COR-L47 (cell line): ENCODE measurements at regions not wholly inside any gene's neighbourhood (a gene's known extent, or its start where the extent isn't known, plus 50 kb on each side); places are given as distances from the start of the nearest gene placed in this dataset.
"Not testable (repeated sequence)": the region's sequence is repeated elsewhere in the genome, so short reads cannot be mapped to it uniquely, and the experiment has no call there.

Experiments used
- DNase-seq: peaks from one replicate; lab custom pipeline; 2025; lab: John Stamatoyannopoulos, UW

GRCh38 chr7:10579561-10579960 is 394.1 kb upstream of the PHF14 start:
- no peak for DNase-seq

GRCh38 chr7:10584886-10585285 is 388.8 kb upstream of the PHF14 start:
- no peak for DNase-seq

DNA sequence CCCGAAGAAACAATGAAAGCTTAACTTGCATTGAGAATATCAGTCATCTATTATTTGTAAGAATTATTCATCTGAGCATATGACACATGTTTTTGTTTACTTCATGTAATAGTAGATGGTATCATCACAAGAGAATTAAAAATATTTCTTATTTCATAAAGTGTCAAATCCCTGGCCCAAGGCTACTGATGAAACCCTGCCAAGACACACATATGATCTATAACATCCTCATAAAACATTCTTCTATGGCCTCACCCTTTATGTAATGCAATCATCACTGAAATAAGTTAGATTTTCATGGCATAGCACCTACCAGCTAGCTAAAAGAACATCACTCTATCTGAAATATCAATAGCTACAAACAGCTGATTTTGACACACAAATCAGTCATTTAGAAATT is 385.6 kb upstream of the PHF14 start:
- no peak for DNase-seq

DNA sequence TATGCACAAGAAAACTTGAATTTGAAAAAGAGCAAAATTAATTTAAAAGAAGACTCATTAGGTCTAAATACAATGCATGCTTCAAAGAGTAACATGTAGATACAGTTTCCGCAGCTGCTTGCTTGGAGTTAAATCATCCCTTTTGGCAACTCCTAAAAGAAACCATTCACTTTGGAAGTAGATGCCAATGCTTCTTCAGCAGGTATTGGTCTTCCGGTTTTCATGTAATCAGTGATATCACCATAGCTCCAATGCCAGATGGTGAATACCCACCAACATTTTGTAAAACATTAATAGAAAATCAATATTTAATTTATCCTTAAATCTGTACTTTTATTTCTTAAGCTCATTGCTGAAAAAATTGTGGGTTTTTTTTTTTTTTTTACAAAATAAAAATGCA is 381.1 kb upstream of the PHF14 start:
- no peak for DNase-seq

GRCh38 chr7:10593080-10593479 is 380.6 kb upstream of the PHF14 start:
- DNase-seq = no peak

DNA sequence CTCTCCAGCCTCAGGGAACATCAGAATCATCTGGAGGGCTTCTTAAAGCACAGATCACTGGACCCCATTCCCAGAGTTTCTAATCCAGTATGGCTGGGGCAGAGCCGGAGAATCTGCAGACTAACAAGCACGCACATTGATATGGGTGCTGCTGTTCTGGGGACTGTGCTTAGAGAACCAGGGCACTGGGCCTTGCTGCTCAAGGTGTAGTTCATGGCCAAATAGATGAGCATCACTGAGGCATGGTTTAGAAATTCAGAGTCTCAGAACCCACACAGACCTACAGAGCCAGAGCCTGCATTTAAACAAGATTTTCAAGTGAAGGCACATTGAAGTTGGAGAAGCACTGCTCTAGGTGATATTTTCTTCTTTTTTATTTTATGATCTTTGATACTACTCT is 376.8 kb upstream of the PHF14 start:
- DNase-seq = no peak

DNA sequence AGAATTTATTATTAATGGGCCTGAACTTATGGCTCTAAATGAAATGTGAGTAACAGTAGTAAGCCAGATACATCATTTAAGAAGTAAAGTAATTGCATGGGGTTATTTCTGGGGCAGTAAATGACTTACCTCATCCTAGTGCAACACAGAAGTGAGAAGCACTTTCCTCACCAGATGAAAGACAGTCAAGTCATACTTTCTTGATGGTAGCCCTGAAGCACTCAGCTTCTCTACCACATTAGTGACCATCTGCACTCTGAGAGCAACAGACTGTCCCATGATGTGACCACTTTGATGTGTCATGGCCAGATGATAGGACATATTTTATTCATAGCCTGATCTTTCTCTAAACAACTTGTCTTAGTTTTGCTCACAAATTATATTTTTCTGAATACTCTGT is 369.5 kb upstream of the PHF14 start:
- DNase-seq = no peak

DNA sequence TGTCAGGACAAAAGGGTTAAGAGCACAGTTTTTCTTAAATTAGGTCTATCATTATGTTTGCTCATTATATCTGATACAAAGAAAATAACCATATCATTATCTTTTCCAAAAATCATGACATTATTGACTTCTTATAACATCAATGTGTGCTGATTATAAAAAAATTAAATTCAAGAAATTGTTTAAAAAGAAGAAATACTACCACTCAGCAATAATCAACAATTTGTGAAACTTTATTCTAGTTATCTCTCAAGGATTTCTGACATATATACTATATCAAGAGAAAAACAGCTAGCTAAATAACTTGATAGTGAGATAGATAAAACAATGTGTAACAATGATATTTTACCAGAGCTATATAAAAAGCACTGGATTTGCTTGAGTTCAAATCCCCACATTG is 360.7 kb upstream of the PHF14 start:
- no peak for DNase-seq

- no peak for DNase-seq
Observed at GRCh38 chr7:10618953-10619352, 354.7 kb upstream of the PHF14 start.

GRCh38 chr7:10632712-10633111 is 341.0 kb upstream of the PHF14 start:
- no peak for DNase-seq

- DNase-seq = peak; percentile 8
Observed at GRCh38 chr7:10634239-10634638, 339.4 kb upstream of the PHF14 start.

- DNase-seq = no peak
Observed at GRCh38 chr7:10637991-10638390, 335.7 kb upstream of the PHF14 start.

- no peak for DNase-seq
Observed at GRCh38 chr7:10643545-10643944, 330.1 kb upstream of the PHF14 start.

DNA sequence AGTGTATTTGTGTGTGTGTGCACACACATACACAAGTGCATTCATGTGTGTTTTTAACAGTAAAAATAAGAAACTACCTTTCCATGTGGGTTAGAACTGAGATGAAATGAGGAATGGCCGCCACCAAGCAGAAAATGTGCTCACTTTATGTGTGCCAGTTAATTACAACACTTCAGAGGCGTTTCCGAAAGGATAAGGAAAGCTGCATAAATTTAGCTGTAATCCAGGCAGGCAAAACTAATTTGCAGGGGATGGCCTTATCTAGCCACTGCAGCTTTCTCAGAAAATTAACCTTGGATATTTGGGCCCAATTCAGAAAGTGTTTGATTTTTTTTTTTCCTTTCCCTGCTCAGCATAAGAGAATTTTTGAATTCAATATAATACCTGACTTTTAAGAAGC is 328.8 kb upstream of the PHF14 start:
- no peak for DNase-seq

DNA sequence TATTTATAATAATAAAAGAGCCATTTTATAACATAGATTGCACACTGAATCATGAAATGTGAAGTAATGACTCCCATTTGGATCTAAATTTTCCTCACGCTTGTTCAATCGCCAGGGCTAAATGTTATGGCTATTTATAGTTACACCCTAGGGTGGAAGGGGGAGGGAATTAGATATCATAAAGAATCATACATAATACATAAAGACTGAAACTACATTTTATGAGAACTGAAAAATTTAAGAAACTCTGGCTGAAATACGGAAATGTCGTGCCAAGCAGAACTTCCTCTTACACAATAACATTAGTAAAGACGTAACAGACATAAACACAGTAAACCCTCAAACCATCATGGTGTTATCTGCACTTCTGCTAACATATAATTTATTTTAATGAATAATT is 327.5 kb upstream of the PHF14 start:
- DNase-seq = no peak

DNA sequence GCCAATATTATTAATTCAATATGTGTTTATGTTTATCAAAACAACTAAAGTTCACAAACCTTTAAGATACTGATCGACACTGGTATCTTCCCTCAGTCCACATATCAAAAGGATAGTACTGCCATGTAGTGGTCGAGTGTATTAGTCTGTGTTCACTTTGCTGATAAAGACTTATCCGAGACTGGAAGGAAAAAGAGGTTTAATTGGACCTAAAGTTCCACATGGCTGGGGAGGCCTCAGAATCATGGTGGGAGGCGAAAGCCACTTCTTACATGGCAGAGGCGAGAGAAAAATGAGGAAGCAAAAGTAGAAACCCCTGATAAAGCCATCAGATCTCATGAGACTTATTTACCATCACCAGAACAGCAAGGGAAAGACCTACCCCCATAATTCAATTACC is 325.4 kb upstream of the PHF14 start:
- DNase-seq = no peak

DNA sequence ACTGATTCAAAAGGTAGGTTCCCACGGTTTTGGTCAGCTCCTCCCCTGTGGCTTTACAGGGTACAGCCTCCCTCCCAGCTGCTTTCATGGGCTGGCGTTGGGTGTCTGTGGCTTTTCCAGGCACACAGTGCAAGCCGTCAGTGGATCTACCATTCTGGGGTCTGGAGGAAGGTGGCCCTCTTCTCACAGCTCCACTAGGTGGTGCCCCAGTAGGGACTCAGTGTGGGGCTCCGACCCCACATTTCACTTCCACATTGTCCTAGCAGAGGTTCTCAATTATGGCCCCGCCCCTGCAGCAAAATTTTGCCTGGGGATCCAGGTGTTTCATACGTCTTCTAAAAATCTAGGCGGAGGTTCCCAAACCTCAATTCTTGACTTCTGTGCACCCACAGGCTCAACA is 324.6 kb upstream of the PHF14 start:
- DNase-seq = not testable (repeated sequence)

GRCh38 chr7:10655031-10655430 is 318.6 kb upstream of the PHF14 start:
- no peak for DNase-seq

GRCh38 chr7:10657201-10657600 is 316.5 kb upstream of the PHF14 start:
- no peak for DNase-seq

DNA sequence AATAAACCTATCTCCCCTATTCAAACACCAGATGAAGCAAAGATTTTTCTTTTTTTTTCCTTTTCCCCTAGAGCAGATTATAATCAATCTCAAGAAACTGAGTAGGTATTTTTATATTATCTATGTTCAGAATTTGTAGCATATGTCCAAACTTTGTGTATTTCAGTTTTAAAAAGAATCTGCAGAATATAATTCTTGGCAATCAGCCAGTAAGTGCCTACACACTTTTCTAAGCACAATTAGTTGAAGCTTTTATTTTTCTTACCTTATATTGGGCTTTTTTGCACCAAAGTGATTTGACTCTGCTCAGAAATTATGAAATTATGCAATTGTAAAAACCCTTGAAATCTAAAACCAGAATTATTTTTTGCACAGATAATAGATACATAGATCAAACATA is 315.8 kb upstream of the PHF14 start:
- DNase-seq = no peak

GRCh38 chr7:10662491-10662890 is 311.2 kb upstream of the PHF14 start:
- DNase-seq = peak; percentile 1

DNA sequence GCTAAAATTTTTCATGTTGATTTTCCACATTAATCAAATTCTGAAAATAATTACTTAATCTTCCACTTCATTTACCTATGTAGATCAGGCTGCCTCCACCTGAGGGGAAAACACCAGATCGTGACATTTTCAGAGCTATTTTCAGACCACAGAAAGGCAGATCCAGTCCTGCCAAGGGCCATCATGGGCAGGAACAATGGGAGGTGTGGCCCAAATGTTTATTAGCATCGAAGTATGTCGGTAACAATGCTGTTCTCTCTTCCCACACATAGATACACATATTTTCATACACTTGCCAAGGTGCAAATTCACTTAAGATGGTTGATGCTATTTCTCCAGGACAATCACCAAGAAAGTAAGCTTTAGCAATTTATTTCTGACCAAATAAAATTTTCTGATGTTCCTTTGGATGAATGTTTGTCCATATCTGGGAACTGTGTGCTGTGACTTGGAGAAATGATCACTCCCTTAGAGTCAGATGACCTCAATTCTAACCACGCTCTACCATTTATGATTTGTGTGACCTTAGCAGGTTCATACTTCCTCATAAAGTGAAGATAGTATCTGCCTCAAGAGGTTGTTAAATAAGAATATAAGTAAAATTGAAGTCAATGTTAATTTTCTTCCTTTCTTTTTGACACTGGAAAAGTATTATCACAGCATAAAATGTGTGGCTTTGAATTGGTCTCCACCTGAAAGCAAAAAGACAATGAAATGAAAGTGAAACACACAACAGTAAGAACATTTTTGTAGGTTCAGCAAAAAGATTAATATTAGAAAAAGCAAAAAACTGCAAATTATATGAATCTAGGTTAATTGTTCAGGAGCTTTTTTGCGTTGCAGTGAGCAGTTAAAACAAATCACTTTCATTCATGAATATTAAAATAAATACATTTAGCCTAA is 310.4 kb upstream of the PHF14 start:
- DNase-seq = no peak

DNA sequence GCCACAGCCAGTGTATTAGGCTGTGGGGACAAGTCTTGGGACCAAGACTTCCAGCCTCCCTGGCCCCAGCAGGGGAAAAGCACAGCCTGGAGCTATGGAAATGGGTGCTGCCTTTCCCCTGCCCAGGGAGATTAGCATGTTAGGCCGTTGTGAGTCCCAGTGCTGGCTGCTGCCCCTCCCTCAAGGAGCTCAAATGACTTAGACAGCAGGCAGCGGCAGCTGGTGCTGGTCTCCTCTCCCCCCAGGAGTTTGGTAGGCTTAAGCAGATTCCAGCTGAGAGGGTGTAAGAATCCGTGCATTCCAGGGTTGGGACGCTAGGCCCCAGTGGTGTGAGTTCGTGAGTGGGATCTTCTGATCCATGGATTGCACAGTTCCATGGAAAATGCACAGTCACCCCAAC is 301.5 kb upstream of the PHF14 start:
- DNase-seq = no peak

- DNase-seq = no peak
Observed at GRCh38 chr7:10677211-10677610, 296.5 kb upstream of the PHF14 start.
